Activated T-cell treated with anti-CD3 and anti-CD28 coated beads for 24 hours (primary cell): ENCODE measurements at regions not wholly inside any gene's neighbourhood (a gene's known extent, or its start where the extent isn't known, plus 50 kb on each side); places are given as distances from the start of the nearest gene placed in this dataset.
"Not testable (repeated sequence)": the region's sequence is repeated elsewhere in the genome, so short reads cannot be mapped to it uniquely, and the experiment has no call there.

Source experiments
- DNase-seq: peaks from one replicate; pipeline ENCODE4 v3.0.0-alpha.2; 2020; ENCODE audit warnings: low read depth

DNA sequence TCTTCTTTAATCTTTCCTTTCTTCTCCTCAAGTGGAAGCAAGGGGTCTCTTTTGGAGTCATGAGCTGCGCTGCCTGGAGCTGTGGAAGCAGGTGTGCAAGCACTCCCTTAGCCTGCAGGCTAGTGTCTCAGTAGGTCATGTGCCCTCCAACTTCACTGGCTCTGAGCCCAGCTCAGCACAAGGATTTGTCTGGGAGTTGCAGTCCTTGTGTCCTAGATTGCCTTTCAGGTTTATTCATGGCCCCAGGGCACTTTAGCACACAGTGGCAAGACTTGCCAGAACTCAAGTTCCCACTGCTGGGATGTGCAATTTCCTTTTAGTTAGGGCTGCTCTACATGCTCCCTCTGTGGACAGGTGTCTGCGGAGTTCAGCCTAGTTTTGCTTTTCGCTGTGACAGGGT is 211.7 kb downstream of the LIG4 start:
- no peak for DNase-seq

DNA sequence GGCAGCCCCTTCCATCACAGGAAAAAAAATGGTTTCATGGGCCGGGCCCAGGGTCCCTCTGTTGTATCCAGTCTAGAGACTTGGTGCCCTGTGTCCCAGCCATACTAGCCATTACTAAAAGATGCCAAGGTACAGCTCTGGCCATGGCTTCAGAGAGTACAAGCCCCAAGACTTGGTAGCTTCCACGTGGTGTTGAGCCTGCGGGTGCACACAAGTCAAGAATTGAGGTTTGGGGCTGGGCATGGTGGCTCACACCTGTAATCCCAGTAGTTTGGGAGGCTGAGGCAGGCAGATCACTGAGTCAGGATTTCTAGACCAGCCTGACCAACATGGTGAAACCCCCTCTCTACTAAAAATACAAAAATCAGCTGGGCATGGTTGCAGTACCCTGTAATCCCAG is 214.3 kb downstream of the LIG4 start:
- no peak for DNase-seq

DNA sequence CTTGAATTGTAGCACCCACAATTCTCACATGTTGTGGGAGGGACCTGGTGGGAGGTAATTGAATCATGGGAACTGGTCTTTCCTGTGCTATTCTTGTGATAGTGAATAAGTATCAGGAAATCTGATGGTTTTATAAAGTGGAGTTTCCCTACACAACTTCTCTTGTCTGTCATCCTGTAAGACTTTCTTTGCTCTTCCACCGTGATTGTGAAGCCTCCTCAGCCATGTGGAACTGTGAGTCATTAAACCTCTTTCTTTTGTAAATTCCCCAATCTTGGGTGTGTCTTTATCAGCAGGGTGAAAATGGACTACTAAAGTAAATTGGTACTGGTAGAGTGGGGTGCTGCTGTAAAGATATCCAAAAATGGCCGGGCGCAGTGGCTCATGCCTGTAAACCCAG is 215.6 kb downstream of the LIG4 start:
- no peak for DNase-seq

- no peak for DNase-seq
These were observed 221.2 kb downstream of the LIG4 start for GRCh38 chr13:107994137-107994536.

- DNase-seq: no peak
These were observed 221.9 kb downstream of the LIG4 start for GRCh38 chr13:107993239-107993949.

DNA sequence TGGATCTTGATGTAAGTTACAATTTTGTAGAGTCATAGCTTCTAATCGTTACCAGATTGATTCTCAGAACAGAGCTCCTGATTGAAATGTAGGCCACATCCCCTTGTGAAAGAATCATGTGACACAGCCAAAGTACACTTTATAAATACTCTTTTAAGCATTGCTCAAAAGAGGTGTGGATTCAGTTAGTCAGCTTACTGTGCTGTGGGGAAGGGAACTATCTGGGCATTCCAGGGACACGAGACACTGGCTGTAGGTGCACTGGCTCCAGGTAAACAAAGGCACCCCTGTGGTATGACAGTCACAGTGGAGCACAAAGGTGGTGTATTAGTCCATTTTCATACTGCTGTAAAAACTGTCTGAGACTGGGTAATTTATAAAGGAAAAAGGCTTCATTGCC is 222.8 kb downstream of the LIG4 start:
- DNase-seq: no peak

- no peak for DNase-seq
These were observed 238.2 kb downstream of the LIG4 start for GRCh38 chr13:107977071-107977574.

GRCh38 chr13:107976628-107977027 is 238.7 kb downstream of the LIG4 start:
- DNase-seq: no peak

- no peak for DNase-seq
These were observed 240.9 kb downstream of the LIG4 start for GRCh38 chr13:107974409-107974808.

- no peak for DNase-seq
These were observed 245.8 kb downstream of the LIG4 start for GRCh38 chr13:107969546-107969945.

DNA sequence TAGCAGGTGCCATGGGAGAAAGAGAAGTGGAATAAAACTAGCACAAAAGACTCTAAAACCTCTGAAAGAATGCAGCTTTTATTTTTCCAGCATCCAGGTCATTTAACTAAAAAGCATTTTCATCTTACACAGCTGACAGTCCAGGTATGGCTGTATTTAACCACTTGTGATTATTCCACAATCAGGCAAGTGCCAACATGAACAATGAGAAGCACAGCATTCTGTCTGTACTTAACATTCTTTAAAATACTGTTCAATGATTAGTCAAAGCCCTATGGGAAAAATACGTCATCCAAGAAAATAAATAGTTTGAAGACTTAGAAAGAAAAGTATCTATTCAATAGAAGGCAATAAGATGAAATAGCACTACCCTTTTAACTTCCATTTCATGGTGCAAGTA is 246.9 kb downstream of the LIG4 start:
- DNase-seq: no peak

DNA sequence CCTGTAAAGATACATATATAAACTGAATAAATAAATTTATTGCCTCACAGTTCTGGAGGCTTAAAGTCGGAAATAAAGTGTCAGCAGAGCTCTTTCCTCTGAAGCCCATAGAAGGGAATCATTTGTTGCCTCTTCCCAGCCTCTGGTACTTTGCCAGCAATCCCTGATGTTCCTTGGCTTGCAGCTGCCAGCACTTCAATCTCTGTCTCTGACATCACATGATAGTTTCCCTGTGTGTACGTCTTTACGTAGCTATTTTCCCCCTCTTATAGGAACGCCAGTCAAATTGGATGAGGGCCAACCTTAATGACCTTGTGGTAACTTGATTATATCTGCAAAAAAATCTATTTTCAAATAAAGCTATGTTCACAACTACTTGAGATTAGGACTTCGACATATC is 250.9 kb downstream of the LIG4 start:
- DNase-seq: no peak

- no peak for DNase-seq
These were observed 253.3 kb downstream of the LIG4 start for GRCh38 chr13:107961849-107962608.

GRCh38 chr13:107960301-107960700 is 255.0 kb downstream of the LIG4 start:
- no peak for DNase-seq

- no peak for DNase-seq
These were observed 258.4 kb downstream of the LIG4 start for GRCh38 chr13:107956889-107957288.

- no peak for DNase-seq
These were observed 273.2 kb downstream of the LIG4 start for GRCh38 chr13:107942030-107942617.

- DNase-seq: no peak
These were observed 273.8 kb downstream of the LIG4 start for GRCh38 chr13:107941345-107942029.

DNA sequence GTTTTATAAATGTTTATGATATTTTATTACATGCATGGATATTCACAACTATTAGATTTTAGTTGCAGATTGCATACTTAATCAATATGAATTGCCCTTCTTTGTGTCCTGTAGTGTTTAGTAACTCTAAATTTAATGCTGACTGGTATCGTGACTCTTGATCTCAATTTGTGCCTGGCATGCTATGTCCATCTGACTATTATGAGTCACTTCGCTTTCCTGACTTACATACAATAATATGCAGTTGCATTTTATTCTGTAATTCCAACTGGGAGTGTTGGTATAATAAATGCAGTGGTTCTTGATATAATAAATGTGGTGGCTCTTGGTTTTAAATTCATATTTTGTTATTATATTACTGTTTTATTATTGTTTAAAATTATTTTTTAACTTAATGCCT is 277.5 kb downstream of the LIG4 start:
- no peak for DNase-seq

DNA sequence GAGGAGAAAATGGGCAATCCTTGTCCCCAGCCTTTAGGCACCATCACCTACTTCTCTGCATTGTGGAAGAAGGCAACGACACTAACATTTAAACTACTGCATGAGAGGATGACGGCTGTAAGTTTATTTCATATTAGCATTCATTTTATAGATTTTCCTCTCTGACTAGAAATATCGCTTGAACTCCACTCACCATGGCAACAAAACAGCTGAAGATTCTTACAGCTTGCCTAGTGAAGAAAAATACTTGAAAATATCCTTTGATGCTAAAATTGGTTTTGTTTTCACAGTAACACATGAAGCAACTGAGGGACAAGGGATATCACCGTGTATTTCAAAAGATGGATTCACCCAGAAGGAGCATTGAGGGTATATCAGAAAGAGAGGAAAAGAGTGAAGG is 284.3 kb downstream of the LIG4 start:
- DNase-seq: no peak

DNA sequence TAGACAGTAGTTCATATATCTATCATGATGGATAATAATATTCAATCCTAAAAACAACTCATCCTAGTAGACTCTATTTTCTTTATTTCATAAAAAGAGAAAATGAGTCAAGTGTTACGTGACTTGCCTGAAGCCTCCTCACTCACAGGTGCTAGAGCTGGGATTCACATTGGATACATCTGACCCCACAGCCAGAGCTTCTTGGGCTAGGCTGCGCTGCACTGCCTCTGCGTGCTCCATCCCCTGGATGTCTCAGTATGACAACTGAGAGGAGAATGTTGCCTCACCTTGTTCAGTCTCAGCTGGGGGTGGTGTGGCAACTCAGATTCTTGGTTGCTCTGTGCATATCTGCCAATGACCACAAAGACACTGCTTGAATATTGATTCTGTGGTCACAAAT is 286.6 kb downstream of the LIG4 start:
- DNase-seq: no peak

DNA sequence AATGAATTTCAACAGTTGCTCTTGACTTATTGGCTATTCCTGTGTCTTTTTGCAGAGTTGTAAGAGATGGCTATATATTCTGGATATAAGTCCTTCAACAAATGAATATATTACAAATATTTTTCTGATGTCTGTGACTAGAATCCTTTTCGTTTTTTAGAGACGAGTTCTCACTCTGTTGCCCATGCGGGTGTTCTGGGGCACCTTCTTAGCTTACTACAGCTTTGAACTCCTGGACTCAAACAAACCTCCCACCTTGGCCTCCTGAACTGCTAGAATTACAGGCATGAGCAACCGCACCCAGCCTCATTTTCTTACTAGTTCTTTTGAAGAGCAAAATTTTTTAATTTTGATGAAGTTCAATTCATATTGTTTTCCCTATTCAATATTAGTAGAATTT is 287.8 kb downstream of the LIG4 start:
- DNase-seq: no peak

DNA sequence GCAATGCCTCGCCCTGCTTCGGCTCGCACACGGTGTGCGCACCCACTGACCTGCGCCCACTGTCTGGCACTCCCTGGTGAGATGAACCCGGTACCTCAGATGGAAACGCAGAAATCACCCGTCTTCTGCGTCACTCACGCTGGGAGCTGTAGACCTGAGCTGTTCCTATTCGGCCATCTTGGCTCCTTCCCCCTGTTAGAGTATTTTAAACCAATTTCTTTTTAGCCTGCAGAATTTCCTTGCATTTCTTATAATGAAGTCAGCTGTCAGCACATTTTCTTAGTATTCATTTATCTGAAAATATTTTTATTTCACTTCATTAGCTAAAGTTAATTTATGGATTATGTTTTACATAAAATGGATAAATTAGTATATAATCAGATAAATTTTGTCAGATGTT is 288.8 kb downstream of the LIG4 start:
- not testable (repeated sequence) for DNase-seq

DNA sequence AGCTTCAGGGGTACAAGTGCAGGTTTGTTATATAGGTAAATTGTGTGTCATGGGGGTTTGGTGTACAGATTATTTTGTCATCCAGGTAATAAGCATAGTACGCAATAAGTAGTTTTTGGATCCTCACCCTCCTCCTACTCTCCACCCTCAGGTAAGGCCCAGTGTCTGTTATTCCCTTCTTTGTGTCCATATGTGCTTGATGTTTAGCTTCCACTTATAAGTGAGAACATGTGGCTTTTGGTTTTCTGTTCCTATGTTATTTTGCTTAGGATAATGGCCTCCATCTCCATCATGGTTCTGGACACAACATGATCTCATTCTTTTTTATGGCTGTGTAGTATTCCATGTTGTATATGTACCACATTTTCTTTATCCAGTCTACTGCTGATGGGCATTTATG is 298.4 kb downstream of the LIG4 start:
- not testable (repeated sequence) for DNase-seq
